ENCODE measurements at regions not wholly inside any gene's neighbourhood (a gene's known extent, or its start where the extent isn't known, plus 50 kb on each side); places are given as distances from the start of the nearest gene placed in this dataset.
"Not testable (repeated sequence)": the region's sequence is repeated elsewhere in the genome, so short reads cannot be mapped to it uniquely, and the experiment has no call there.

DNA sequence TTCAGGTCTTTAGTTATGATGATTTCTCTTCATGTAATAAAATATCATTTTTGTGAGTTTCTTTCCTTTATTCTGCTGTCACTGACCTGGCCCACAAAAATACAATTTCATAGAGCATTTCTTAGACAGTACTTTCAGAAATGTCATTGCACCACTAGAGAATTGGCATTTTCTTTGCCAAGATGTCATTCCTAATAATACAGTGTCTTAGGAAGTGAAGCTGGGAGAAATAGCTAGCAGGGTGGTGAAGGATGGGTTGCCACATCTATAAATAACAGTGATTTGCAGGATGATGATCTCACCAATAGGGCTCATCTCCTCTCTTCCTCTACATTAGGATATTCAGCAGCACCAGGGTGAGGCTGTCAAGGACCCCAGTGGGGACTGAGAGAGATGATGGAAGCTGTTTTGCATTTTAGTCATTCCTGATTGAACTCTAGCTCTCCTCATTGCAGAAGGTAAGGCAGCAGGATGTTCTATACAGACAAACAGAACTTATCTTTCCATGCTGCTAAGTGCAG lies 452.1 kb downstream of the NXPH1 start:
- Histone ChIP-seq H3K4me1 (ENCODE audit: low read depth) (peaks cover 2% of the 10 kb centered on the region), H3K36me3 (ENCODE audit: low read depth) (no peaks in the 10 kb centered on the region), H3K9me3 (no peaks in the 10 kb centered on the region), H3K4me3 (no peak overlapping the region)
- intact Hi-C loops (cut with DNase I, micrococcal nuclease), result no loop called here
- ATAC-seq (no peak), DNase-seq (no peak)
- TF ChIP-seq CTCF (IDR thresholded peaks at IDR 0.05), result no peak

DNA sequence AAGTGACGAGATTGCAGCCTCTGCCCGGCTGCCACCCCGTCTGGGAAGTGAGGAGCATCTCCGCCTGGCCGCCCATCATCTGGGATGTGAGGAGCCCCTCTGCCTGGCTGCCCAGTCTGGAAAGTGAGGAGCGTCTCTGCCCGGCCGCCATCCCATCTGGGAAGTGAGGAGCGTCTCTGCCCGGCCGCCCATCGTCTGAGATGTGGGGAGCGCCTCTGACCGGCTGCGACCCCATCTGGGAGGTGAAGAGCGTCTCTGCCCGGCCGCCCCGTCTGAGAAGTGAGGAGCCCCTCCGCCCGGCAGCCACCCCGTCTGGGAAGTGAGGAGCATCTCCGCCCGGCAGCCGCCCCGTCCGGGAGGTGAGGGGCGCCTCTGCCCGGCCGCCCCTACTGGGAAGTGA lies 456.9 kb downstream of the NXPH1 start:
- H3K36me3 ChIP-seq (ENCODE audit: low read depth); H3K4me3 ChIP-seq; ATAC-seq; H3K9me3 ChIP-seq; H3K4me1 ChIP-seq (ENCODE audit: low read depth); intact Hi-C loops (cut with DNase I, micrococcal nuclease): not testable (repeated sequence)
- peak in 1 of 3 donors; percentile 11 for DNase-seq

DNA sequence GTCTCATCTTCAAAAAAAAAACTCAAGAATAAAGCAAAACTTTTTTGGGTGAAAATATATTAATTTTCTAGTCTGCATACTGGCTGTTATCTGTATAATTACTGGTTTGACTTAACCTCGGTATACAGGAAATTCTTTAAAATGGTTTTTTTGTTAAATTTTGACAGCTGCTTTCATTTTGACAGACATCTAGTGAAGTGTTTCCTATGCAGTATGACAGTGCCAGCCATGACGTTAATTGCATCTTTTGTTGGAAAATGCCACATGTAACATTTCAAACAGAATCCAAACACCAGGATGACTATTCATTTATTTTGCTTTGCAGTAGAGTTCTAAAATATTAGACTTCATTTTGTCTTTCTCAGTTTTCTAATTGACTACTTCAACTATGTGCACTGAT lies 460.4 kb downstream of the NXPH1 start:
- Histone ChIP-seq H3K4me1 (ENCODE audit: low read depth) (no peaks in the 10 kb centered on the region), H3K9me3 (peaks cover 6% of the 10 kb centered on the region), H3K4me3 (no peak overlapping the region), H3K36me3 (ENCODE audit: low read depth) (no peaks in the 10 kb centered on the region)
- intact Hi-C loops (cut with DNase I, micrococcal nuclease), result no loop called here
- no peak for ATAC-seq
- TF ChIP-seq CTCF (IDR thresholded peaks at IDR 0.05), result no peak
- DNase-seq, result no peak

DNA sequence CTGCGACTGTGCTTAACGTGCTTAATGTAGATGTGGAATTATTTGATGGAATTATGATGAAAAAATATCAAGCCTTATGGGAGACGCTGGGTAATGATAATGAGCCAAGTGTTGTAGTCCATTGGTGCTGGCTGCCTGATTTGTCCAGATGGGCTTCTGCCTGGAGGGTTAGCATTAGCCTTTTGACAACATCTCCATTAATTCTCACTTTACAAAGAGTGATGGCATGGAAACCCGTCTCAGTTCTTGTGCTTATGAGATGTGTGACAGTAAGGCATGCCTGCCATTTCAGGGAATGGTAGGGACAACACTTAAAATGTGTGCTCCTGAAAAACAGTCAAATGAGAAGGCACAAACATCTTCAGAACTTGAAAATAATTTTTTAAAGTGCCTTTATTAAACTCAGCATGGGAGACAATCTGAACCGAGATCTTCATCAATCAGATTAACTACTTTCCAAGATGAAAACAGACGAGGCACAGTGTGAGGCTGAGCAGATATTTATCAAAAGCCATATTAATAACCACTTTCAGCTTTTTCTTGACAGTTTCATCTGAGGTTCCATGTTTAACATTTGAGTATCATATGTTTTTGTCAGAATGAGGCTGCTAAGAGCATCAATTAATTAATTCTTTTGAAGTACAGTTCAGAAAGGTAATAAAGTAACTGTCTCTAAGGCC lies 473.1 kb downstream of the NXPH1 start:
- intact Hi-C loops (cut with DNase I, micrococcal nuclease), result no loop called here
- TF ChIP-seq CTCF (IDR thresholded peaks at IDR 0.05), result no peak
- no peak for ATAC-seq
- Histone ChIP-seq H3K9me3 (no peaks in the 10 kb centered on the region), H3K4me1 (ENCODE audit: low read depth) (no peaks in the 10 kb centered on the region), H3K36me3 (ENCODE audit: low read depth) (no peaks in the 10 kb centered on the region), H3K4me3 (no peak overlapping the region)
- DNase-seq, result no peak

GRCh38 chr7:8908889-8909288 lies 475.5 kb downstream of the NXPH1 start:
- intact Hi-C loops (cut with DNase I, micrococcal nuclease), result no loop called here
- DNase-seq (no peak), ATAC-seq (no peak)
- no peak for TF ChIP-seq CTCF (IDR thresholded peaks at IDR 0.05)
- Histone ChIP-seq H3K9me3 (no peaks in the 10 kb centered on the region), H3K36me3 (ENCODE audit: low read depth) (no peaks in the 10 kb centered on the region), H3K4me1 (ENCODE audit: low read depth) (no peaks in the 10 kb centered on the region), H3K4me3 (no peak overlapping the region)

GRCh38 chr7:8913682-8914081 lies 480.3 kb downstream of the NXPH1 start:
- Histone ChIP-seq H3K9me3 (peaks cover 3% of the 10 kb centered on the region), H3K4me3 (no peak overlapping the region), H3K4me1 (ENCODE audit: low read depth) (no peaks in the 10 kb centered on the region), H3K36me3 (ENCODE audit: low read depth) (no peaks in the 10 kb centered on the region)
- no peak for TF ChIP-seq CTCF (IDR thresholded peaks at IDR 0.05)
- no peak for ATAC-seq
- intact Hi-C loops (cut with DNase I, micrococcal nuclease), result no loop called here
- no peak for DNase-seq
